ENCODE measurements at regions not wholly inside any gene's neighbourhood (a gene's known extent, or its start where the extent isn't known, plus 50 kb on each side); places are given as distances from the start of the nearest gene placed in this dataset.

DNA sequence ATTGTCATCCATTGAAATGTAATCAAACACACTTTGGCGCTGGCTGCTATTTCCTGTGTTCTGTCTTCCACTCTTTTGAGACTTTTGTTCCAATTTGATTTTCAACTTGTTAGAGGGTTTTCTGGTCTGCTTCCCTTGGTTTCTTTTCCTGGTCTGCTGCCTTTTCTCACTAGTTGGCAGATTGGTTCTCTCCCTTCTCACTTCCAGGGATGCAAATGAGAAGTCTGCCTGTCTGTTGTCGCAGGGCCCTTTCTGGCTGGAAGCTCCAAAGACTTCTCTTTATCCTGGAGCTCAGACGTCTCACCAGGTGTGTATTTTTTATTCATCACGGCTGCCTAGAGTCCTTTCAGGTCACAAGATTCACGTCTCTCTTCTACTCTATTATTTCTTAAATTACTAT, 84.0 kb downstream of the RPS6KA4 start:
- no peaks in the 10 kb centered on the region for H4K20me1 ChIP-seq (ENCODE audit: insufficient read depth, low read length)
- H3K9me3 ChIP-seq (ENCODE audit: low read depth, low read length) = no peaks in the 10 kb centered on the region
- H3K4me1 ChIP-seq (ENCODE audit: insufficient read depth, low read length) = peaks cover 5% of the 10 kb centered on the region
- no peak overlapping the region for H2AFZ ChIP-seq (ENCODE audit: low read length)
- H3K79me2 ChIP-seq (ENCODE audit: insufficient read depth, low read length) = no peaks in the 10 kb centered on the region
- H3K4me3 ChIP-seq (ENCODE audit: insufficient read depth, low read length) = no peak overlapping the region
- H3K36me3 ChIP-seq (ENCODE audit: insufficient read depth, low read length) = no peaks in the 10 kb centered on the region
- no peak overlapping the region for H3K4me2 ChIP-seq (ENCODE audit: insufficient read depth, low read length)
- TF ChIP-seq, protein P1, sequence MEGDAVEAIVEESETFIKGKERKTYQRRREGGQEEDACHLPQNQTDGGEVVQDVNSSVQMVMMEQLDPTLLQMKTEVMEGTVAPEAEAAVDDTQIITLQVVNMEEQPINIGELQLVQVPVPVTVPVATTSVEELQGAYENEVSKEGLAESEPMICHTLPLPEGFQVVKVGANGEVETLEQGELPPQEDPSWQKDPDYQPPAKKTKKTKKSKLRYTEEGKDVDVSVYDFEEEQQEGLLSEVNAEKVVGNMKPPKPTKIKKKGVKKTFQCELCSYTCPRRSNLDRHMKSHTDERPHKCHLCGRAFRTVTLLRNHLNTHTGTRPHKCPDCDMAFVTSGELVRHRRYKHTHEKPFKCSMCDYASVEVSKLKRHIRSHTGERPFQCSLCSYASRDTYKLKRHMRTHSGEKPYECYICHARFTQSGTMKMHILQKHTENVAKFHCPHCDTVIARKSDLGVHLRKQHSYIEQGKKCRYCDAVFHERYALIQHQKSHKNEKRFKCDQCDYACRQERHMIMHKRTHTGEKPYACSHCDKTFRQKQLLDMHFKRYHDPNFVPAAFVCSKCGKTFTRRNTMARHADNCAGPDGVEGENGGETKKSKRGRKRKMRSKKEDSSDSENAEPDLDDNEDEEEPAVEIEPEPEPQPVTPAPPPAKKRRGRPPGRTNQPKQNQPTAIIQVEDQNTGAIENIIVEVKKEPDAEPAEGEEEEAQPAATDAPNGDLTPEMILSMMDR (IDR thresholded peaks at IDR 0.05; ENCODE audit: extremely low read depth, low read depth, low read length) = no peak
- no peak overlapping the region for H3K27ac ChIP-seq (ENCODE audit: low read depth, low read length)
- peaks cover 34% of the 10 kb centered on the region for H3K27me3 ChIP-seq (ENCODE audit: insufficient read depth, low read length)
- no peak for DNase-seq (ENCODE audit: insufficient read length, low spot score, missing footprints)

DNA sequence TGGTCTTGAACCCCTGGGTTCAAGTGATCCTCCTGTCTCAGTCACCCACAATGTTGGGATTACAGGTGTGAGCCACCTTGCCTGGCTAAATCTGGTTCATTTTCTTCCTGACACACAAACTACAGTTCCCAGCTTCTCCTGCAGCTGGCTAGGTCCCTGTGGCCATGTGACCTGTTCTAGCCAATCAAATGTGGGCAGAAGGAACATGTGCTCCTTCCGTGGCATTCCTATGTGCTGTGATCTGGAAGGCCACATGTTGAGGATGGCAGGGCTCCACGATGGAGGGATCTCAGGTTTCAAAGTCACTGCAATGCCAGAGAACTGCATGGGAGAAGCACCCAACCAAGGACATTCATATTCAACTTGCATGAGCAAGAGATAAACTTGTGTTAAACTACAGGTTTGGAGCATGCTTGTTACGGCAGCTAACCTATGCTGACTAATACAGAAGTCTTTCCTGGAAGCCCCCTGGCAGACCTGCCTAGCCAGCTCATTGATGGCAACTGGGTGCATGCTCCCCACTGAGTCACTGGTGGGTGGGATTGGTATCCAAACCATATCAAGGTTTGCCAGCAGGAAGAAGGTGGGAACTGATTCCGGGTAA, 86.0 kb downstream of the RPS6KA4 start:
- TF ChIP-seq, protein P1 (IDR thresholded peaks at IDR 0.05; ENCODE audit: extremely low read depth, low read depth, low read length) = no peak
- DNase-seq (ENCODE audit: insufficient read length, low spot score, missing footprints) = peak; percentile 80
- H3K27ac ChIP-seq (ENCODE audit: low read depth, low read length) = no peak overlapping the region

DNA sequence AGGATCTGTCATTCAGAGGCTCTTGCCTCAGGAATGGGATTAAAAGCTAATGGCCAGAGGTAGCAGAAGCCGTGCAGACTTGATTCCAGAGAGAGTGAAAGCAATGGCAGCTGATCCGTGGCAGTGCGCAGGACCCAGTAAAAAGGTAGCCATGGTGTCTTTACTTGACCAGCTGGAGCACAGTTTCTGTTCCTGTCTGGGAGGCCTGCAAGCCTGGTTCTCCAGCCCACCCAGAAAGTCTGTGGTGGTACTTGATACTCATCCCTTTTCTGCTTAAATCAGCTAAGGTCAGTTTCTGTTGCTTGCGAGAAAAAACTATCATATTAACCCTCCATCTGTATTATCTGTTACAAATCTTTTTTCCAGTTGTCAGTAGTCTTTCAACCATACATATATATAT, 86.7 kb downstream of the RPS6KA4 start:
- TF ChIP-seq, protein P1 (IDR thresholded peaks at IDR 0.05; ENCODE audit: extremely low read depth, low read depth, low read length) = no peak
- H3K27me3 ChIP-seq (ENCODE audit: insufficient read depth, low read length) = peaks cover 39% of the 10 kb centered on the region
- no peaks in the 10 kb centered on the region for H3K36me3 ChIP-seq (ENCODE audit: insufficient read depth, low read length)
- H2AFZ ChIP-seq (ENCODE audit: low read length) = no peak overlapping the region
- H3K9me3 ChIP-seq (ENCODE audit: low read depth, low read length) = no peaks in the 10 kb centered on the region
- H3K4me2 ChIP-seq (ENCODE audit: insufficient read depth, low read length) = no peak overlapping the region
- H4K20me1 ChIP-seq (ENCODE audit: insufficient read depth, low read length) = no peaks in the 10 kb centered on the region
- H3K4me1 ChIP-seq (ENCODE audit: insufficient read depth, low read length) = peaks cover 19% of the 10 kb centered on the region
- peak; percentile 19 for DNase-seq (ENCODE audit: insufficient read length, low spot score, missing footprints)
- H3K27ac ChIP-seq (ENCODE audit: low read depth, low read length) = no peak overlapping the region
- no peak overlapping the region for H3K4me3 ChIP-seq (ENCODE audit: insufficient read depth, low read length)
- H3K79me2 ChIP-seq (ENCODE audit: insufficient read depth, low read length) = no peaks in the 10 kb centered on the region

More for the DNA sequence above, 86.0 kb downstream of the RPS6KA4 start:
- Histone ChIP-seq H3K79me2 (ENCODE audit: insufficient read depth, low read length) (no peaks in the 10 kb centered on the region), H3K4me2 (ENCODE audit: insufficient read depth, low read length) (no peak overlapping the region), H3K4me1 (ENCODE audit: insufficient read depth, low read length) (peaks cover 19% of the 10 kb centered on the region), H3K27me3 (ENCODE audit: insufficient read depth, low read length) (peaks cover 39% of the 10 kb centered on the region), H3K36me3 (ENCODE audit: insufficient read depth, low read length) (no peaks in the 10 kb centered on the region), H3K9me3 (ENCODE audit: low read depth, low read length) (no peaks in the 10 kb centered on the region), H2AFZ (ENCODE audit: low read length) (no peak overlapping the region), H3K4me3 (ENCODE audit: insufficient read depth, low read length) (no peak overlapping the region), H4K20me1 (ENCODE audit: insufficient read depth, low read length) (no peaks in the 10 kb centered on the region)

- peaks cover 36% of the 10 kb centered on the region for H3K27me3 ChIP-seq (ENCODE audit: insufficient read depth, low read length)
- peak overlapping the region; percentile 68 for H2AFZ ChIP-seq (ENCODE audit: low read length)
- H3K4me2 ChIP-seq (ENCODE audit: insufficient read depth, low read length) = peak overlapping the region; percentile 75
- H3K36me3 ChIP-seq (ENCODE audit: insufficient read depth, low read length) = no peaks in the 10 kb centered on the region
- peaks cover 19% of the 10 kb centered on the region for H3K4me1 ChIP-seq (ENCODE audit: insufficient read depth, low read length)
- no peaks in the 10 kb centered on the region for H3K9me3 ChIP-seq (ENCODE audit: low read depth, low read length)
- DNase-seq (ENCODE audit: insufficient read length, low spot score, missing footprints) = peak; percentile 89
- peak overlapping the region; percentile 58 for H3K4me3 ChIP-seq (ENCODE audit: insufficient read depth, low read length)
- no peaks in the 10 kb centered on the region for H4K20me1 ChIP-seq (ENCODE audit: insufficient read depth, low read length)
- TF ChIP-seq, protein P1 (IDR thresholded peaks at IDR 0.05; ENCODE audit: extremely low read depth, low read depth, low read length) = no peak
- H3K27ac ChIP-seq (ENCODE audit: low read depth, low read length) = no peak overlapping the region
- H3K79me2 ChIP-seq (ENCODE audit: insufficient read depth, low read length) = no peaks in the 10 kb centered on the region
These were observed 89.1 kb downstream of the RPS6KA4 start for GRCh38 chr11:64447831-64448598.

Measured in osteoblast (primary cell).